Uterus (tissue), 3 donors: ENCODE measurements at regions not wholly inside any gene's neighbourhood (a gene's known extent, or its start where the extent isn't known, plus 50 kb on each side); places are given as distances from the start of the nearest gene placed in this dataset.

Source experiments
- DNase-seq, 2 donors: peaks; one replicate each; pipeline ENCODE4 v3.0.0-alpha.2; 2019 to 2020
- H3K27ac ChIP-seq, 2 donors: fragments of 200-600 bp; sonication (generic); 1 replicate in 1 of 2; 2 replicates in 1 of 2; pipeline ENCODE4 v1.5.1; 2016 to 2018
- H3K27me3 ChIP-seq, 2 donors: fragments of 200-600 bp; sonication (generic); one replicate each; pipeline ENCODE4 v1.5.1; 2018 to 2019; ENCODE audit warnings: control low read depth in 1 of 2
- H3K36me3 ChIP-seq, 2 donors: fragments of 200-600 bp; sonication (generic); one replicate each; pipeline ENCODE4 v1.5.1; 2019; ENCODE audit warnings: control low read depth in 1 of 2
- H3K4me1 ChIP-seq, 2 donors: fragments of 200-600 bp; sonication (generic); one replicate each; pipeline ENCODE4 v1.5.1; 2018 to 2019; ENCODE audit warnings: control low read depth in 1 of 2
- H3K4me3 ChIP-seq, 2 donors: fragments of 200-600 bp; sonication (generic); 1 replicate in 1 of 2; 2 replicates in 1 of 2; pipeline ENCODE4 v1.5.1; 2018 to 2019; ENCODE audit warnings: mild to moderate bottlenecking in 1 of 2
- H3K9me3 ChIP-seq, 2 donors: fragments of 200-600 bp; sonication (generic); one replicate each; pipeline ENCODE4 v1.5.1; 2019; ENCODE audit warnings: control low read depth in 1 of 2
- POLR2A ChIP-seq, 2 donors: fragments of 450-650 bp; IDR thresholded peaks; one replicate each; pipeline ENCODE4 v1.6.1; 2016; ENCODE audit warnings: antibody characterized with exemption in 2 of 2, mild to moderate bottlenecking in 1 of 2, moderate library complexity in 1 of 2
- intact Hi-C: fragments of 100-400 bp; cut with DNase I; formaldehyde crosslinking; loops from one replicate; pipeline ENCODE4 v1.15.1; 2023; ENCODE audit warnings: low total_unique reads
- TF ChIP-seq, protein P1 (sequence below), 4 experiments: fragments of 200-600 bp in 2 of 4; fragments of 450-650 bp in 2 of 4; sonication (generic) in 2 of 4; IDR thresholded peaks; one replicate each; pipeline ENCODE4 v1.5.1; 2016 to 2019; ENCODE audit warnings: antibody characterized with exemption in 4 of 4, mild to moderate bottlenecking in 2 of 4, moderate library complexity in 1 of 4
- donor health status: DM: yes; HTN: yes; CAD: no.

DNA sequence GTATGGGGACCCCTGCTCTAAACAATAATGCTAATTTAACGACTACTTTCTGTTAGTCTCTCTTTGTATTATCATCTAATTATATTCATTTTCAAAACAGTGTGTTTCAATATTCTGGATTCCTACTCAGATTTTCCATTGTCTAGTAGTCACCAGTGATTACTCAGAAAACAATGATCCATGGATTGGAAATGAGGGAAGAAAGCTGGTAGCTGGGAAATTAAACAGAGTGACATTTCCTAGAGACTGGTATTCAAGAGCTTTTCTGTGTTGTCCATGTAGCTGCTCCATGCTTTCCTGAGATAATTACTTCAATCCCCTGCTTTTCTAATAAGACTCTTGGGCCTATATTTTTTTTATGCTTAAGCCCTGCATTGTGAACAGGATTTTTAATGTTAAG, 1862.1 kb upstream of the C9orf72 start:
- H3K9me3 ChIP-seq = no peaks in the 10 kb centered on the region
- TF ChIP-seq, protein P1, sequence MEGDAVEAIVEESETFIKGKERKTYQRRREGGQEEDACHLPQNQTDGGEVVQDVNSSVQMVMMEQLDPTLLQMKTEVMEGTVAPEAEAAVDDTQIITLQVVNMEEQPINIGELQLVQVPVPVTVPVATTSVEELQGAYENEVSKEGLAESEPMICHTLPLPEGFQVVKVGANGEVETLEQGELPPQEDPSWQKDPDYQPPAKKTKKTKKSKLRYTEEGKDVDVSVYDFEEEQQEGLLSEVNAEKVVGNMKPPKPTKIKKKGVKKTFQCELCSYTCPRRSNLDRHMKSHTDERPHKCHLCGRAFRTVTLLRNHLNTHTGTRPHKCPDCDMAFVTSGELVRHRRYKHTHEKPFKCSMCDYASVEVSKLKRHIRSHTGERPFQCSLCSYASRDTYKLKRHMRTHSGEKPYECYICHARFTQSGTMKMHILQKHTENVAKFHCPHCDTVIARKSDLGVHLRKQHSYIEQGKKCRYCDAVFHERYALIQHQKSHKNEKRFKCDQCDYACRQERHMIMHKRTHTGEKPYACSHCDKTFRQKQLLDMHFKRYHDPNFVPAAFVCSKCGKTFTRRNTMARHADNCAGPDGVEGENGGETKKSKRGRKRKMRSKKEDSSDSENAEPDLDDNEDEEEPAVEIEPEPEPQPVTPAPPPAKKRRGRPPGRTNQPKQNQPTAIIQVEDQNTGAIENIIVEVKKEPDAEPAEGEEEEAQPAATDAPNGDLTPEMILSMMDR (IDR thresholded peaks at IDR 0.05) = no peak
- TF ChIP-seq POLR2A (IDR thresholded peaks at IDR 0.05) = no peak
- no peaks in the 10 kb centered on the region for H3K36me3 ChIP-seq
- no peak overlapping the region for H3K27ac ChIP-seq
- DNase-seq = no peak
- no peak overlapping the region for H3K4me3 ChIP-seq
- intact Hi-C loops = no loop called here
- no peaks in the 10 kb centered on the region for H3K4me1 ChIP-seq
- no peaks in the 10 kb centered on the region for H3K27me3 ChIP-seq

DNA sequence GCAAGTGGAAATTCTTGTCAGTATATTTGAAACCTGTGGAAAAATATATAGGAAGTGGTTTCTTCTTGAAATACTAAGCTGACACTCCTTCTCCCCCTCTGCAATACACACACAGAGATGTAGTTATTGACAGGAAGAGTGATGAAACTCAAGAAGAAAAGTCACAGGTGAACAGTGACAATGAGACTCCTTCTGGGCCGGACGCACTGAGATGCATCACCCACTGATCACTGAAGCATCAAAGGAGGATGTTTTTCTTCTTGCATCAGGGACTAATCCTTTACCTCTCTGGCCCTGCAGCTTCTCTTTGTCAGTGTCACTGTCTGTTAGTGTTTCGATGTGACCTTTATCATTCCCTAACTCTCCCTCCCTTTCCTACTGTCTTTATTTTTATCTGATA, 1864.2 kb upstream of the C9orf72 start:
- Histone ChIP-seq H3K27ac (no peak overlapping the region), H3K9me3 (no peaks in the 10 kb centered on the region), H3K4me1 (no peaks in the 10 kb centered on the region), H3K27me3 (no peaks in the 10 kb centered on the region), H3K4me3 (no peak overlapping the region), H3K36me3 (no peaks in the 10 kb centered on the region)
- intact Hi-C loops = no loop called here
- no peak for DNase-seq
- no peak for TF ChIP-seq POLR2A (IDR thresholded peaks at IDR 0.05)
- TF ChIP-seq, protein P1 (IDR thresholded peaks at IDR 0.05) = no peak

DNA sequence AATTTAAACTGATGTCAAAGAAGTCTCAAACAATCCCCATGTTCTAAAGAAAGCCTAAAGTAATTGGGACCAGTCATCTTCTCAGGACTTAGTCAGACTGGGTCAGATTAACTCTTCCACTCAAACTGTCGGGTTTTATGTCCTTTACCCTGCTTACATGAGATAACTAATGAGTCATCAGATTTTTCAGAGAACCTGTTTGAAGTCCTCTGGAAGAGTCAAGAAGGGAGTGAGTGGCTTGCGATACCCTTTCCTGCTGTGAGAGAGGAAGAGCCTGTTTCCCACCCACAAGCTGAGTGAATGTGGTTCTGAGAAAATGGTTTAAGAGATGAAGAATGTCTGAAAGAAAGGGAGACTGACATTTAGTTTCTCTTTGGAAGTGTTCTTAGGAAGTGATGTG, 1866.7 kb upstream of the C9orf72 start:
- Histone ChIP-seq H3K4me1 (no peaks in the 10 kb centered on the region), H3K36me3 (no peaks in the 10 kb centered on the region), H3K4me3 (no peak overlapping the region), H3K27ac (no peak overlapping the region), H3K27me3 (no peaks in the 10 kb centered on the region), H3K9me3 (no peaks in the 10 kb centered on the region)
- TF ChIP-seq, protein P1 (IDR thresholded peaks at IDR 0.05) = no peak
- no peak for TF ChIP-seq POLR2A (IDR thresholded peaks at IDR 0.05)
- no peak for DNase-seq
- intact Hi-C loops = no loop called here

DNA sequence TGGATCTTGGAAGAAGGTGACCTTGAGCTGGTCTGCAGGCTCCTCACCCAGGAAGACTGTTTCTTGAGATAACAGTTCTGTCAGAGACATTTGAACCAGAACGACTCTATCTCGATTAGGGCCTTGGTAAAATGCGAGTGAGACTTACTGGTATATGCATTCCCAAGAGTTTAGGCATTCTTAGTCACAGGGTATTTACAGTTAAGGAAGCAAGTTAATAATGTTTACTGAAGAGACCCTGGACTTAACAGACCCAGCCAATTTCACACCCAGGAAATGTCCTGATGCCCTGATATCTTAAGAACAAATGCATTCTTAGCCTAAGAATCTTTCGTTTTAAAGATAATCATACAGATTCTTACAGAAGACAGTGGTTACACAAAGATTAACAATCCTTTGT, 1867.2 kb upstream of the C9orf72 start:
- Histone ChIP-seq H3K9me3 (no peaks in the 10 kb centered on the region), H3K27ac (no peak overlapping the region), H3K4me3 (no peak overlapping the region), H3K4me1 (no peaks in the 10 kb centered on the region), H3K27me3 (no peaks in the 10 kb centered on the region), H3K36me3 (no peaks in the 10 kb centered on the region)
- no peak for DNase-seq
- TF ChIP-seq, protein P1 (IDR thresholded peaks at IDR 0.05) = no peak
- TF ChIP-seq POLR2A (IDR thresholded peaks at IDR 0.05) = no peak
- intact Hi-C loops = no loop called here

DNA sequence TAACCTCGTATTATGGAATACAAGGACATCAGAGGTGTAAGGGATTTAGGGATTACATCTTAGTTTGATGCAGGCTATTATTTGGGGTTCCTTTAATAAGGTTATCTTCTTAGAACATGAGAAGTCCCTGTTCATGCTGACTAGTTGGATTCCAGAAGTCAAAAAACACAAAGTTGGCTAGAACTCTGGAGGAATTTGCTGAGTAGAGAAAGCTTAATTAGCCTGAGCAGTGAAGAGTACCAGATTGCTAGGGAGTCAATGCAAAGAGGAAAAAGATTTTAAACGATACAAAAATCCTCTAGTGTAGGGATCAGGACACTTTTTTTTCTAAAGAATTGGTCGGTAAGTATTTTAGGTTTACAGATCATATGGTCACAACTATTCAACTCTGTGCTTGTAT, 1872.5 kb upstream of the C9orf72 start:
- no peaks in the 10 kb centered on the region for H3K9me3 ChIP-seq
- TF ChIP-seq POLR2A (IDR thresholded peaks at IDR 0.05) = no peak
- TF ChIP-seq, protein P1 (IDR thresholded peaks at IDR 0.05) = no peak
- no peak overlapping the region for H3K4me3 ChIP-seq
- DNase-seq = no peak
- intact Hi-C loops = no loop called here
- H3K4me1 ChIP-seq = no peaks in the 10 kb centered on the region
- no peaks in the 10 kb centered on the region for H3K27me3 ChIP-seq
- H3K36me3 ChIP-seq = no peaks in the 10 kb centered on the region
- no peak overlapping the region for H3K27ac ChIP-seq
